ENCODE measurements at regions not wholly inside any gene's neighbourhood (a gene's known extent, or its start where the extent isn't known, plus 50 kb on each side); places are given as distances from the start of the nearest gene placed in this dataset.

DNA sequence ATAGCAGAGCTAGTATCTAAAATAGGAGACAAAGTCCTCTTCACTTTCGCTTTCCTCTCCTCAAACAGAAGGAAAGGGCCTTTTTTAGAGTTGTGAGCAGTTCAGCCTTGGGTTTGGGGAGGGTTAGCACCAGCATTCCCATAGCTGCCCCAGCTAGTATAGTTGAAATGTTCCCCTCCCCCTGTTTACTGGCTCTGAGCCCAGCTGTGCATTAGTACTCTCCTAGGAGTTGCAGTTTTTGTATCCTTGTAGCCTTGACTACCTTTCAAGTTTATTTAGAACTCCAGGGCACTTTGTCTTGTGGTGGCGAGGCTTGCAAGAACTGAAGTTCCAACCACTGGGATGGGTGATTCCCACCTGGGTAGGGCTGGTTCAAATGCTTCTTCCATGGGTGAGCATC, 245.1 kb upstream of the NAALADL2 start:
- TF ChIP-seq CTCF (IDR thresholded peaks at IDR 0.05; ENCODE audit: low read depth, low read length, missing input control) (no peak), HNF4A (conservative IDR thresholded peaks at IDR 0.05) (no peak), YY1 (IDR thresholded peaks at IDR 0.05) (no peak), SP1 (IDR thresholded peaks at IDR 0.05) (no peak), TAF1 (conservative IDR thresholded peaks at IDR 0.05) (no peak), JUND (IDR thresholded peaks at IDR 0.05) (no peak), RAD21 (IDR thresholded peaks at IDR 0.05) (no peak), REST (IDR thresholded peaks at IDR 0.05) (no peak), HNF4G (IDR thresholded peaks at IDR 0.05) (no peak), GABPA (IDR thresholded peaks at IDR 0.05 in 1 of 2, conservative IDR thresholded peaks at IDR 0.05 in 1 of 2) (no peak)
- TF ChIP-seq, protein P1, sequence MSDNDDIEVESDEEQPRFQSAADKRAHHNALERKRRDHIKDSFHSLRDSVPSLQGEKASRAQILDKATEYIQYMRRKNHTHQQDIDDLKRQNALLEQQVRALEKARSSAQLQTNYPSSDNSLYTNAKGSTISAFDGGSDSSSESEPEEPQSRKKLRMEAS (IDR thresholded peaks at IDR 0.05), result no peak
- TF ChIP-seq, protein P2, sequence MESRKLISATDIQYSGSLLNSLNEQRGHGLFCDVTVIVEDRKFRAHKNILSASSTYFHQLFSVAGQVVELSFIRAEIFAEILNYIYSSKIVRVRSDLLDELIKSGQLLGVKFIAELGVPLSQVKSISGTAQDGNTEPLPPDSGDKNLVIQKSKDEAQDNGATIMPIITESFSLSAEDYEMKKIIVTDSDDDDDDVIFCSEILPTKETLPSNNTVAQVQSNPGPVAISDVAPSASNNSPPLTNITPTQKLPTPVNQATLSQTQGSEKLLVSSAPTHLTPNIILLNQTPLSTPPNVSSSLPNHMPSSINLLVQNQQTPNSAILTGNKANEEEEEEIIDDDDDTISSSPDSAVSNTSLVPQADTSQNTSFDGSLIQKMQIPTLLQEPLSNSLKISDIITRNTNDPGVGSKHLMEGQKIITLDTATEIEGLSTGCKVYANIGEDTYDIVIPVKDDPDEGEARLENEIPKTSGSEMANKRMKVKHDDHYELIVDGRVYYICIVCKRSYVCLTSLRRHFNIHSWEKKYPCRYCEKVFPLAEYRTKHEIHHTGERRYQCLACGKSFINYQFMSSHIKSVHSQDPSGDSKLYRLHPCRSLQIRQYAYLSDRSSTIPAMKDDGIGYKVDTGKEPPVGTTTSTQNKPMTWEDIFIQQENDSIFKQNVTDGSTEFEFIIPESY (IDR thresholded peaks at IDR 0.05), result no peak
